ENCODE measurements at regions not wholly inside any gene's neighbourhood (a gene's known extent, or its start where the extent isn't known, plus 50 kb on each side); places are given as distances from the start of the nearest gene placed in this dataset.

GRCh38 chr10:9076066-9076465 is 1021.6 kb downstream of the GATA3 start:
- H3K9me1 ChIP-seq (replicated peaks; ENCODE audit: control insufficient read depth, extremely low read depth, insufficient read depth, low read length): no peaks in the 10 kb centered on the region

More at GRCh38 chr10:9076066-9076465, 1021.6 kb downstream of the GATA3 start:
- DNase-seq (ENCODE audit: low read depth, low spot score) (no peak), FAIRE-seq (no peak)
- Histone ChIP-seq H3K9ac (replicated peaks; ENCODE audit: extremely low read depth, insufficient read depth, low read length) (no peak overlapping the region), H2AFZ (ENCODE audit: low read depth, low read length) (no peak overlapping the region), H3K79me2 (ENCODE audit: control insufficient read depth, insufficient read depth, low read length) (no peaks in the 10 kb centered on the region), H3K4me2 (ENCODE audit: insufficient read depth, low read length) (no peak overlapping the region), H4K20me1 (replicated peaks; ENCODE audit: control insufficient read depth, extremely low read depth, insufficient read depth, low read length) (no peaks in the 10 kb centered on the region), H3K27me3 (ENCODE audit: control insufficient read depth in 2 of 2, insufficient read depth in 2 of 2, low read length in 2 of 2) (no peaks in the 10 kb centered on the region), H3K4me1 (ENCODE audit: control insufficient read depth, extremely low read depth, insufficient read depth, low read length) (no peaks in the 10 kb centered on the region), H3K9me3 (replicated peaks; ENCODE audit: control insufficient read depth, insufficient read depth, low read length) (no peaks in the 10 kb centered on the region), H3K4me3 (replicated peaks in 1 of 3; ENCODE audit: insufficient read depth in 1 of 3, low read depth in 1 of 3, low read length in 3 of 3) (no peak overlapping the region), H3K27ac (ENCODE audit: insufficient read depth, low read depth, low read length) (no peak overlapping the region), H3K36me3 (ENCODE audit: control insufficient read depth in 2 of 2, extremely low read depth in 1 of 2, insufficient read depth in 2 of 2, low read length in 2 of 2) (no peaks in the 10 kb centered on the region)
- dilution Hi-C loops (cut with MboI; ENCODE audit: extremely low pct_ligation_motif_present, low sequenced_read_pairs): no loop called here
- BruUV-seq (replicated peaks): no TSS peak
- CTCF ChIA-PET: no interaction called here
- POLR2A ChIA-PET: no interaction called here
- intact Hi-C loops (cut with micrococcal nuclease): loop anchor here (10.0 kb wide), 1 partner anchor 1021 kb away; the partner anchor contains the start of gene GATA3
- no peak for TF ChIP-seq FOS (IDR thresholded peaks at IDR 0.05; ENCODE audit: borderline replicate concordance, insufficient read depth, low read length)
- no peak for TF ChIP-seq GATA2 (IDR thresholded peaks at IDR 0.05; ENCODE audit: insufficient read depth, insufficient read length, low read depth, low read length)
- TF ChIP-seq MAX (IDR thresholded peaks at IDR 0.05; ENCODE audit: insufficient read depth, insufficient read length): no peak
- no peak for TF ChIP-seq POLR2AphosphoS5 (IDR thresholded peaks at IDR 0.05; ENCODE audit: insufficient read depth, low read depth, low read length)
- no peak for TF ChIP-seq CTCF (IDR thresholded peaks at IDR 0.05; ENCODE audit: extremely low read depth in 1 of 2, insufficient read depth in 1 of 2, low read depth in 1 of 2, low read length in 2 of 2)
- no peak for TF ChIP-seq POLR2A (IDR thresholded peaks at IDR 0.05; ENCODE audit: low read depth, low read length)
- no peak for TF ChIP-seq EZH2 (IDR thresholded peaks at IDR 0.05; ENCODE audit: borderline replicate concordance, low read depth, low read length, severe bottlenecking)
- TF ChIP-seq MYC (IDR thresholded peaks at IDR 0.05; ENCODE audit: low read depth, low read length): no peak
- no peak for TF ChIP-seq JUN (IDR thresholded peaks at IDR 0.05; ENCODE audit: borderline replicate concordance, insufficient read depth, insufficient read length, low read depth)

Data from endothelial cell of umbilical vein (primary cell).